Panc1 (cell line): ENCODE measurements at regions not wholly inside any gene's neighbourhood (a gene's known extent, or its start where the extent isn't known, plus 50 kb on each side); places are given as distances from the start of the nearest gene placed in this dataset.

ENCODE experiments used
- ATAC-seq: fragments of 200-7000 bp; cut with Tn5 transposase; 2 replicates; pipeline ENCODE4 v1.9.1; 2020; ENCODE audit warnings: mild to moderate bottlenecking, moderate library complexity
- BruUV-seq: library from RNA; stranded (reverse); fragments of 400-500 nt; replicated peaks from 2 replicates; lab custom pipeline; 2021; lab: Mats Ljungman, UMichigan
- CTCF ChIA-PET: fragments of 300-600 bp; sonication (Branson Sonifier 250); formaldehyde crosslinking; loops from one replicate; lab custom pipeline; 2022; ENCODE audit warnings: antibody characterized with exemption; lab: Charles Lee
- POLR2A ChIA-PET: fragments of 300-600 bp; sonication (Branson Sonifier 250); formaldehyde crosslinking; loops from one replicate; lab custom pipeline; 2022; ENCODE audit warnings: antibody characterized with exemption; lab: Charles Lee
- DNase-seq: peaks from one replicate; pipeline ENCODE4 v3.0.0-alpha.2; 2010; ENCODE audit warnings: low read depth, low spot score
- H3K27ac ChIP-seq: 2 replicates; pipeline ENCODE4 v1.5.1; 2011; ENCODE audit warnings: mild to moderate bottlenecking, low read length, inconsistent platforms
- H3K27me3 ChIP-seq: fragments of 200-500 bp; sonication (Bioruptor generic); 2 replicates; pipeline ENCODE4 v1.6.0; 2014; ENCODE audit warnings: low read length, inconsistent platforms; ENCODE audit not compliant: control insufficient read depth, insufficient read depth
- H3K36me3 ChIP-seq: fragments of 200-500 bp; sonication (Bioruptor generic); 2 replicates; pipeline ENCODE4 v1.5.1; 2014; ENCODE audit warnings: inconsistent platforms, mild to moderate bottlenecking, low read length, moderate library complexity; ENCODE audit not compliant: control insufficient read depth, insufficient read depth
- H3K4me1 ChIP-seq: 2 replicates; pipeline ENCODE4 v1.5.1; 2011; ENCODE audit warnings: inconsistent platforms, mild to moderate bottlenecking, low read length, moderate library complexity; ENCODE audit not compliant: control insufficient read depth, insufficient read depth
- H3K4me3 ChIP-seq, 2 experiments: 2 replicates each; pipeline ENCODE4 v1.5.1; 2011 to 2012; ENCODE audit warnings: low read depth in 2 of 2, low read length in 2 of 2, mild to moderate bottlenecking in 2 of 2, inconsistent platforms in 1 of 2, moderate library complexity in 1 of 2
- H3K9me3 ChIP-seq: fragments of 200-500 bp; sonication (Bioruptor generic); 2 replicates; pipeline ENCODE4 v1.5.1; 2014; ENCODE audit warnings: low read depth, mild to moderate bottlenecking, inconsistent platforms, low read length, moderate library complexity; ENCODE audit not compliant: control insufficient read depth, insufficient read depth
- POLR2AphosphoS5 ChIP-seq: IDR thresholded peaks from 2 replicates; pipeline ENCODE4 v1.6.1; 2012; ENCODE audit warnings: mild to moderate bottlenecking, low read depth, low read length, moderate library complexity
- SIN3A ChIP-seq: IDR thresholded peaks from 2 replicates; pipeline ENCODE4 v1.6.1; 2012; ENCODE audit warnings: low read depth, mild to moderate bottlenecking, low read length, moderate library complexity, borderline replicate concordance; ENCODE audit not compliant: insufficient read depth
- TCF7L2 ChIP-seq: IDR thresholded peaks from 2 replicates; pipeline ENCODE4 v1.6.1; 2011; ENCODE audit warnings: mild to moderate bottlenecking, low read depth, low read length, inconsistent platforms
- in situ Hi-C: cut with HindIII; loops from 2 replicates; pipeline ENCODE4 v1.10.0; 2016; ENCODE audit warnings: low sequenced_read_pairs, low pct_unique_long_range_greater_than_20kb
- intact Hi-C: fragments of 100-400 bp; cut with micrococcal nuclease; formaldehyde crosslinking; loops from one replicate; pipeline ENCODE4 v1.10.0; 2022; ENCODE audit not compliant: unreplicated experiment
- TF ChIP-seq, protein P1 (sequence below): fragments of 450-650 bp; IDR thresholded peaks from 2 replicates; pipeline ENCODE4 v1.5.1; 2017; ENCODE audit warnings: mild to moderate bottlenecking
- TF ChIP-seq, protein P2 (sequence below), 2 experiments: IDR thresholded peaks; 2 replicates each; pipeline ENCODE4 v1.6.1; 2011 to 2012; ENCODE audit warnings: low read depth in 2 of 2, control low read depth in 1 of 2, low read length in 1 of 2, mild to moderate bottlenecking in 1 of 2, moderate library complexity in 1 of 2; ENCODE audit not compliant: insufficient read depth in 1 of 2

GRCh38 chr5:121144764-121145163 is 680.7 kb downstream of the PRR16 start:
- no peaks in the 10 kb centered on the region for H3K4me1 ChIP-seq
- in situ Hi-C loops (no loop called here), intact Hi-C loops (no loop called here)
- CTCF ChIA-PET = no interaction called here
- BruUV-seq = no TSS peak
- H3K27ac ChIP-seq = no peak overlapping the region
- H3K9me3 ChIP-seq = no peaks in the 10 kb centered on the region
- ATAC-seq = no peak
- no peak for DNase-seq
- POLR2A ChIA-PET = no interaction called here
- H3K36me3 ChIP-seq = no peaks in the 10 kb centered on the region
- H3K4me3 ChIP-seq = no peak overlapping the region
- H3K27me3 ChIP-seq = no peaks in the 10 kb centered on the region
- no peak for TF ChIP-seq POLR2AphosphoS5
- no peak for TF ChIP-seq TCF7L2
- TF ChIP-seq, protein P1, sequence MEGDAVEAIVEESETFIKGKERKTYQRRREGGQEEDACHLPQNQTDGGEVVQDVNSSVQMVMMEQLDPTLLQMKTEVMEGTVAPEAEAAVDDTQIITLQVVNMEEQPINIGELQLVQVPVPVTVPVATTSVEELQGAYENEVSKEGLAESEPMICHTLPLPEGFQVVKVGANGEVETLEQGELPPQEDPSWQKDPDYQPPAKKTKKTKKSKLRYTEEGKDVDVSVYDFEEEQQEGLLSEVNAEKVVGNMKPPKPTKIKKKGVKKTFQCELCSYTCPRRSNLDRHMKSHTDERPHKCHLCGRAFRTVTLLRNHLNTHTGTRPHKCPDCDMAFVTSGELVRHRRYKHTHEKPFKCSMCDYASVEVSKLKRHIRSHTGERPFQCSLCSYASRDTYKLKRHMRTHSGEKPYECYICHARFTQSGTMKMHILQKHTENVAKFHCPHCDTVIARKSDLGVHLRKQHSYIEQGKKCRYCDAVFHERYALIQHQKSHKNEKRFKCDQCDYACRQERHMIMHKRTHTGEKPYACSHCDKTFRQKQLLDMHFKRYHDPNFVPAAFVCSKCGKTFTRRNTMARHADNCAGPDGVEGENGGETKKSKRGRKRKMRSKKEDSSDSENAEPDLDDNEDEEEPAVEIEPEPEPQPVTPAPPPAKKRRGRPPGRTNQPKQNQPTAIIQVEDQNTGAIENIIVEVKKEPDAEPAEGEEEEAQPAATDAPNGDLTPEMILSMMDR = no peak
- no peak for TF ChIP-seq SIN3A
- TF ChIP-seq, protein P2, sequence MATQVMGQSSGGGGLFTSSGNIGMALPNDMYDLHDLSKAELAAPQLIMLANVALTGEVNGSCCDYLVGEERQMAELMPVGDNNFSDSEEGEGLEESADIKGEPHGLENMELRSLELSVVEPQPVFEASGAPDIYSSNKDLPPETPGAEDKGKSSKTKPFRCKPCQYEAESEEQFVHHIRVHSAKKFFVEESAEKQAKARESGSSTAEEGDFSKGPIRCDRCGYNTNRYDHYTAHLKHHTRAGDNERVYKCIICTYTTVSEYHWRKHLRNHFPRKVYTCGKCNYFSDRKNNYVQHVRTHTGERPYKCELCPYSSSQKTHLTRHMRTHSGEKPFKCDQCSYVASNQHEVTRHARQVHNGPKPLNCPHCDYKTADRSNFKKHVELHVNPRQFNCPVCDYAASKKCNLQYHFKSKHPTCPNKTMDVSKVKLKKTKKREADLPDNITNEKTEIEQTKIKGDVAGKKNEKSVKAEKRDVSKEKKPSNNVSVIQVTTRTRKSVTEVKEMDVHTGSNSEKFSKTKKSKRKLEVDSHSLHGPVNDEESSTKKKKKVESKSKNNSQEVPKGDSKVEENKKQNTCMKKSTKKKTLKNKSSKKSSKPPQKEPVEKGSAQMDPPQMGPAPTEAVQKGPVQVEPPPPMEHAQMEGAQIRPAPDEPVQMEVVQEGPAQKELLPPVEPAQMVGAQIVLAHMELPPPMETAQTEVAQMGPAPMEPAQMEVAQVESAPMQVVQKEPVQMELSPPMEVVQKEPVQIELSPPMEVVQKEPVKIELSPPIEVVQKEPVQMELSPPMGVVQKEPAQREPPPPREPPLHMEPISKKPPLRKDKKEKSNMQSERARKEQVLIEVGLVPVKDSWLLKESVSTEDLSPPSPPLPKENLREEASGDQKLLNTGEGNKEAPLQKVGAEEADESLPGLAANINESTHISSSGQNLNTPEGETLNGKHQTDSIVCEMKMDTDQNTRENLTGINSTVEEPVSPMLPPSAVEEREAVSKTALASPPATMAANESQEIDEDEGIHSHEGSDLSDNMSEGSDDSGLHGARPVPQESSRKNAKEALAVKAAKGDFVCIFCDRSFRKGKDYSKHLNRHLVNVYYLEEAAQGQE (IDR thresholded peaks at IDR 0.05; ENCODE audit: insufficient read depth in 1 of 2, low read depth in 2 of 2, low read length in 1 of 2) = no peak

DNA sequence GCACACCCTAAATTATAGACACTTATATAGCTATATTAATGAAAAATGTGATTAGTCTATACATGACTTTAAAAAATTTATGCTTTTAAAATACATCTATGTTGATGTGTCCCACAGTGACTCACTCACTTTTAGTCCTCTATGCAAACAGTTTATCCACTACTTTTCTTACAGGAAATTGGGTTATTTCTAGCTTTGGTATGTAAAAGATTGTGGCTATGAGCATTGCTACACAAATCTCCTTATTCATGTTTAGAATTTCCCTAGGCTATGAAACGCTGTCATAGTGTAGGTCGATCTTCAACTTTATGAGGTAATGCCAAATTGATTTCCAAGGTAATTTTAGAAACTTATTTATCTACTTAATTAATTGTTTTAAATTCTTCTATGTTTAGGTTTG is 687.4 kb downstream of the PRR16 start:
- Histone ChIP-seq H3K27me3 (no peaks in the 10 kb centered on the region), H3K4me1 (no peaks in the 10 kb centered on the region), H3K9me3 (no peaks in the 10 kb centered on the region), H3K36me3 (no peaks in the 10 kb centered on the region), H3K27ac (no peak overlapping the region), H3K4me3 (no peak overlapping the region)
- in situ Hi-C loops = no loop called here
- DNase-seq = no peak
- intact Hi-C loops = no loop called here
- TF ChIP-seq TCF7L2 (no peak), SIN3A (no peak), POLR2AphosphoS5 (no peak)
- TF ChIP-seq, protein P2 (IDR thresholded peaks at IDR 0.05; ENCODE audit: insufficient read depth in 1 of 2, low read depth in 2 of 2, low read length in 1 of 2) = no peak
- TF ChIP-seq, protein P1 = no peak
- POLR2A ChIA-PET = no interaction called here
- BruUV-seq = no TSS peak
- CTCF ChIA-PET = no interaction called here
- ATAC-seq = no peak
